Esophagus muscularis mucosa (tissue), 3 donors: ENCODE measurements at regions not wholly inside any gene's neighbourhood (a gene's known extent, or its start where the extent isn't known, plus 50 kb on each side); places are given as distances from the start of the nearest gene placed in this dataset.

Experiments used
- POLR2A ChIP-seq: fragments of 450-650 bp; IDR thresholded peaks from one replicate; pipeline ENCODE4 v1.6.1; 2017; ENCODE audit warnings: antibody characterized with exemption, moderate library complexity, mild to moderate bottlenecking, low read depth
- POLR2AphosphoS5 ChIP-seq, 2 donors: sonication (generic); formaldehyde crosslinking; IDR thresholded peaks; one replicate each; pipeline ENCODE4 v1.6.1; 2017; ENCODE audit warnings: antibody characterized with exemption in 2 of 2
- TF ChIP-seq, protein P1 (sequence below), 3 experiments: fragments of 200-600 bp in 2 of 3; fragments of 450-650 bp in 1 of 3; sonication (generic) in 2 of 3; IDR thresholded peaks; one replicate each; pipeline ENCODE4 v1.5.1; 2017 to 2019; ENCODE audit warnings: antibody characterized with exemption in 3 of 3, mild to moderate bottlenecking in 2 of 3, moderate library complexity in 1 of 3

DNA sequence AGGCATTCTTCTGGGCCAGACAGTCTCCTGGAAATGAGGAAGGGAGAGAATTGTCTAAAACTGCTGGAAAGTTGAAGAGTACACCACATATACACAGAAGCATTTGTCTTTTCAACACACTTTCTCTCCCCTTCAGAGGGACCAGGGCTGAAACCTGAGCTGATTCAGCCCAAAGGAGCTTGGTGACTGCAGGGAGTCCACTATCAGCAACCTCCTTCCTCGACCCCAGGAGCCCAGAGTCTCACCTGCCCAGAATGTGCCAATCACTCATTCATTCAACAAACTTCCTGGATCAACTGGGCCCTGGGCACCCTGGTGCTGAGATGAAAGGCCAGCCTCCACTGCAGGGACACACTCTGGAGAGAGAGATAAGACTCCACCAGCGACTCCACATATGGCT, 128.9 kb upstream of the VSTM2B start:
- TF ChIP-seq, protein P1, sequence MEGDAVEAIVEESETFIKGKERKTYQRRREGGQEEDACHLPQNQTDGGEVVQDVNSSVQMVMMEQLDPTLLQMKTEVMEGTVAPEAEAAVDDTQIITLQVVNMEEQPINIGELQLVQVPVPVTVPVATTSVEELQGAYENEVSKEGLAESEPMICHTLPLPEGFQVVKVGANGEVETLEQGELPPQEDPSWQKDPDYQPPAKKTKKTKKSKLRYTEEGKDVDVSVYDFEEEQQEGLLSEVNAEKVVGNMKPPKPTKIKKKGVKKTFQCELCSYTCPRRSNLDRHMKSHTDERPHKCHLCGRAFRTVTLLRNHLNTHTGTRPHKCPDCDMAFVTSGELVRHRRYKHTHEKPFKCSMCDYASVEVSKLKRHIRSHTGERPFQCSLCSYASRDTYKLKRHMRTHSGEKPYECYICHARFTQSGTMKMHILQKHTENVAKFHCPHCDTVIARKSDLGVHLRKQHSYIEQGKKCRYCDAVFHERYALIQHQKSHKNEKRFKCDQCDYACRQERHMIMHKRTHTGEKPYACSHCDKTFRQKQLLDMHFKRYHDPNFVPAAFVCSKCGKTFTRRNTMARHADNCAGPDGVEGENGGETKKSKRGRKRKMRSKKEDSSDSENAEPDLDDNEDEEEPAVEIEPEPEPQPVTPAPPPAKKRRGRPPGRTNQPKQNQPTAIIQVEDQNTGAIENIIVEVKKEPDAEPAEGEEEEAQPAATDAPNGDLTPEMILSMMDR (IDR thresholded peaks at IDR 0.05), result no peak
- TF ChIP-seq POLR2A (no peak), POLR2AphosphoS5 (IDR thresholded peaks at IDR 0.05) (no peak)
